ENCODE measurements at regions not wholly inside any gene's neighbourhood (a gene's known extent, or its start where the extent isn't known, plus 50 kb on each side); places are given as distances from the start of the nearest gene placed in this dataset.
"Not testable (repeated sequence)": the region's sequence is repeated elsewhere in the genome, so short reads cannot be mapped to it uniquely, and the experiment has no call there.

- peaks cover 4% of the 10 kb centered on the region for H3K36me3 Mint-ChIP-seq (ENCODE audit: low read depth)
- H3K27ac Mint-ChIP-seq (ENCODE audit: unreplicated experiment): no peak overlapping the region
- no peaks in the 10 kb centered on the region for H3K27me3 Mint-ChIP-seq (ENCODE audit: low read depth)
- no peak for DNase-seq (ENCODE audit: low read depth, low spot score)
- H3K4me3 Mint-ChIP-seq: no peak overlapping the region
- peaks cover 10% of the 10 kb centered on the region for H3K9me3 Mint-ChIP-seq
- no peak for TF ChIP-seq CTCF (conservative IDR thresholded peaks at IDR 0.05)
- H3K4me1 Mint-ChIP-seq: no peaks in the 10 kb centered on the region
Measured at GRCh38 chr5:118479285-118479684, 509.1 kb downstream of the DTWD2 start.

GRCh38 chr5:118478852-118479251 is 509.5 kb downstream of the DTWD2 start:
- H3K27me3 Mint-ChIP-seq (ENCODE audit: low read depth): no peaks in the 10 kb centered on the region
- TF ChIP-seq CTCF (conservative IDR thresholded peaks at IDR 0.05): no peak
- peaks cover 8% of the 10 kb centered on the region for H3K9me3 Mint-ChIP-seq
- H3K36me3 Mint-ChIP-seq (ENCODE audit: low read depth): peaks cover 4% of the 10 kb centered on the region
- H3K4me3 Mint-ChIP-seq: no peak overlapping the region
- no peaks in the 10 kb centered on the region for H3K4me1 Mint-ChIP-seq
- H3K27ac Mint-ChIP-seq (ENCODE audit: unreplicated experiment): no peak overlapping the region
- DNase-seq (ENCODE audit: low read depth, low spot score): no peak

- no peak for TF ChIP-seq CTCF (conservative IDR thresholded peaks at IDR 0.05)
- Mint-ChIP-seq H3K27ac (ENCODE audit: unreplicated experiment) (no peak overlapping the region), H3K4me3 (no peak overlapping the region)
Measured at GRCh38 chr5:118468085-118468484, 520.3 kb downstream of the DTWD2 start.

GRCh38 chr5:118467103-118467502 is 521.2 kb downstream of the DTWD2 start:
- no peaks in the 10 kb centered on the region for H3K9me3 Mint-ChIP-seq
- H3K27me3 Mint-ChIP-seq (ENCODE audit: low read depth): no peaks in the 10 kb centered on the region
- peaks cover 2% of the 10 kb centered on the region for H3K36me3 Mint-ChIP-seq (ENCODE audit: low read depth)
- no peak overlapping the region for H3K4me3 Mint-ChIP-seq
- H3K27ac Mint-ChIP-seq (ENCODE audit: unreplicated experiment): no peak overlapping the region
- H3K4me1 Mint-ChIP-seq: no peaks in the 10 kb centered on the region
- no peak for DNase-seq (ENCODE audit: low read depth, low spot score)
- no peak for TF ChIP-seq CTCF (conservative IDR thresholded peaks at IDR 0.05)

More at GRCh38 chr5:118468085-118468484, 520.3 kb downstream of the DTWD2 start:
- no peak for DNase-seq (ENCODE audit: low read depth, low spot score)
- H3K9me3 Mint-ChIP-seq: no peaks in the 10 kb centered on the region
- H3K36me3 Mint-ChIP-seq (ENCODE audit: low read depth): peaks cover 2% of the 10 kb centered on the region
- no peaks in the 10 kb centered on the region for H3K27me3 Mint-ChIP-seq (ENCODE audit: low read depth)
- no peaks in the 10 kb centered on the region for H3K4me1 Mint-ChIP-seq

GRCh38 chr5:118466418-118466817 is 521.9 kb downstream of the DTWD2 start:
- Mint-ChIP-seq H3K4me1 (peaks cover 5% of the 10 kb centered on the region), H3K36me3 (ENCODE audit: low read depth) (peaks cover 2% of the 10 kb centered on the region), H3K4me3 (no peak overlapping the region), H3K9me3 (no peaks in the 10 kb centered on the region), H3K27ac (ENCODE audit: unreplicated experiment) (no peak overlapping the region), H3K27me3 (ENCODE audit: low read depth) (no peaks in the 10 kb centered on the region)
- no peak for DNase-seq (ENCODE audit: low read depth, low spot score)
- no peak for TF ChIP-seq CTCF (conservative IDR thresholded peaks at IDR 0.05)

- H3K4me3 Mint-ChIP-seq; H3K27me3 Mint-ChIP-seq (ENCODE audit: low read depth); H3K9me3 Mint-ChIP-seq; H3K36me3 Mint-ChIP-seq (ENCODE audit: low read depth); DNase-seq (ENCODE audit: low read depth, low spot score); H3K27ac Mint-ChIP-seq (ENCODE audit: unreplicated experiment): not testable (repeated sequence)
- H3K4me1 Mint-ChIP-seq: peaks cover 14% of the 10 kb centered on the region
Measured at GRCh38 chr5:118462276-118462675, 526.1 kb downstream of the DTWD2 start.

Measured in neural crest cell (in vitro differentiated cells).